ENCODE measurements at regions not wholly inside any gene's neighbourhood (a gene's known extent, or its start where the extent isn't known, plus 50 kb on each side); places are given as distances from the start of the nearest gene placed in this dataset.

- CTCF ChIA-PET: no interaction called here
- DNase-seq: no peak
- Histone ChIP-seq H2AFZ (no peak overlapping the region), H3K79me2 (ENCODE audit: low read depth) (no peaks in the 10 kb centered on the region), H3K9me2 (ENCODE audit: insufficient read depth) (no peaks in the 10 kb centered on the region), H3K9me3 (ENCODE audit: insufficient read depth, low read depth) (no peaks in the 10 kb centered on the region; the same call in 1 of the 2 replicates), H3K36me3 (ENCODE audit: low read depth) (no peaks in the 10 kb centered on the region), H3K4me3 (no peak overlapping the region), H3K27me3 (ENCODE audit: insufficient read depth, low read depth) (no peaks in the 10 kb centered on the region), H3K27ac (no peak overlapping the region), H4K20me1 (ENCODE audit: insufficient read depth) (no peaks in the 10 kb centered on the region), H3F3A (ENCODE audit: insufficient read depth, low read depth) (no peaks in the 10 kb centered on the region), H3K4me1 (replicated peaks; ENCODE audit: insufficient read depth) (no peaks in the 10 kb centered on the region), H3K4me2 (no peak overlapping the region)
- no TSS peak for BruUV-seq (replicated peaks)
- intact Hi-C loops (cut with micrococcal nuclease; ENCODE audit: unreplicated experiment): no loop called here
- TF ChIP-seq EZH2 (IDR thresholded peaks at IDR 0.05; ENCODE audit: low read depth) (no peak), CTCF (conservative IDR thresholded peaks at IDR 0.05) (no peak)
- POLR2A ChIA-PET (ENCODE audit: unreplicated experiment): no interaction called here
Observed at GRCh38 chr3:86427343-86427742, 563.6 kb downstream of the VGLL3 start.

GRCh38 chr3:86420990-86421739 is 569.8 kb downstream of the VGLL3 start:
- H3K27ac ChIP-seq: no peak overlapping the region
- H3K4me3 ChIP-seq: no peak overlapping the region
- H3K9me2 ChIP-seq (ENCODE audit: insufficient read depth): no peaks in the 10 kb centered on the region
- intact Hi-C loops (cut with micrococcal nuclease; ENCODE audit: unreplicated experiment): no loop called here
- no peaks in the 10 kb centered on the region for H3K27me3 ChIP-seq (ENCODE audit: insufficient read depth, low read depth)
- H4K20me1 ChIP-seq (ENCODE audit: insufficient read depth): no peaks in the 10 kb centered on the region
- BruUV-seq (replicated peaks): no TSS peak
- no peak for DNase-seq
- ChIA-PET CTCF (no interaction called here), POLR2A (ENCODE audit: unreplicated experiment) (no interaction called here)
- no peaks in the 10 kb centered on the region for H3K4me1 ChIP-seq (replicated peaks; ENCODE audit: insufficient read depth)
- TF ChIP-seq CTCF (conservative IDR thresholded peaks at IDR 0.05) (no peak), EZH2 (IDR thresholded peaks at IDR 0.05; ENCODE audit: low read depth) (no peak)
- no peaks in the 10 kb centered on the region for H3K79me2 ChIP-seq (ENCODE audit: low read depth)
- H3K4me2 ChIP-seq: no peak overlapping the region
- H3K36me3 ChIP-seq (ENCODE audit: low read depth): no peaks in the 10 kb centered on the region
- H2AFZ ChIP-seq: no peak overlapping the region
- no peaks in the 10 kb centered on the region for H3F3A ChIP-seq (ENCODE audit: insufficient read depth, low read depth)
- H3K9me3 ChIP-seq (ENCODE audit: insufficient read depth, low read depth): no peaks in the 10 kb centered on the region

- BruUV-seq (replicated peaks): no TSS peak
Observed at GRCh38 chr3:86418861-86419260, 572.1 kb downstream of the VGLL3 start.

More at GRCh38 chr3:86418861-86419260, 572.1 kb downstream of the VGLL3 start:
- Histone ChIP-seq H3F3A (ENCODE audit: insufficient read depth, low read depth) (no peaks in the 10 kb centered on the region), H3K9me3 (ENCODE audit: insufficient read depth, low read depth) (no peaks in the 10 kb centered on the region), H3K27me3 (ENCODE audit: insufficient read depth, low read depth) (no peaks in the 10 kb centered on the region), H2AFZ (no peak overlapping the region), H4K20me1 (ENCODE audit: insufficient read depth) (no peaks in the 10 kb centered on the region), H3K27ac (no peak overlapping the region), H3K4me1 (replicated peaks; ENCODE audit: insufficient read depth) (no peaks in the 10 kb centered on the region), H3K4me3 (no peak overlapping the region), H3K36me3 (ENCODE audit: low read depth) (no peaks in the 10 kb centered on the region), H3K9me2 (ENCODE audit: insufficient read depth) (no peaks in the 10 kb centered on the region), H3K79me2 (ENCODE audit: low read depth) (no peaks in the 10 kb centered on the region), H3K4me2 (no peak overlapping the region)
- ChIA-PET POLR2A (ENCODE audit: unreplicated experiment) (no interaction called here), CTCF (no interaction called here)
- DNase-seq: no peak
- TF ChIP-seq CTCF (conservative IDR thresholded peaks at IDR 0.05): no peak
- TF ChIP-seq EZH2 (IDR thresholded peaks at IDR 0.05; ENCODE audit: low read depth): no peak
- intact Hi-C loops (cut with micrococcal nuclease; ENCODE audit: unreplicated experiment): no loop called here
